Stimulated activated CD4-positive, alpha-beta T cell treated with anti-CD3 and anti-CD28 coated beads, Interleukin-2, amount 100 ng/mL, for 24 hours (primary cell): ENCODE measurements at regions not wholly inside any gene's neighbourhood (a gene's known extent, or its start where the extent isn't known, plus 50 kb on each side); places are given as distances from the start of the nearest gene placed in this dataset.

Source experiments
- DNase-seq, 2 donors: peaks; one replicate each; pipeline ENCODE4 v3.0.0-alpha.2; 2020

DNA sequence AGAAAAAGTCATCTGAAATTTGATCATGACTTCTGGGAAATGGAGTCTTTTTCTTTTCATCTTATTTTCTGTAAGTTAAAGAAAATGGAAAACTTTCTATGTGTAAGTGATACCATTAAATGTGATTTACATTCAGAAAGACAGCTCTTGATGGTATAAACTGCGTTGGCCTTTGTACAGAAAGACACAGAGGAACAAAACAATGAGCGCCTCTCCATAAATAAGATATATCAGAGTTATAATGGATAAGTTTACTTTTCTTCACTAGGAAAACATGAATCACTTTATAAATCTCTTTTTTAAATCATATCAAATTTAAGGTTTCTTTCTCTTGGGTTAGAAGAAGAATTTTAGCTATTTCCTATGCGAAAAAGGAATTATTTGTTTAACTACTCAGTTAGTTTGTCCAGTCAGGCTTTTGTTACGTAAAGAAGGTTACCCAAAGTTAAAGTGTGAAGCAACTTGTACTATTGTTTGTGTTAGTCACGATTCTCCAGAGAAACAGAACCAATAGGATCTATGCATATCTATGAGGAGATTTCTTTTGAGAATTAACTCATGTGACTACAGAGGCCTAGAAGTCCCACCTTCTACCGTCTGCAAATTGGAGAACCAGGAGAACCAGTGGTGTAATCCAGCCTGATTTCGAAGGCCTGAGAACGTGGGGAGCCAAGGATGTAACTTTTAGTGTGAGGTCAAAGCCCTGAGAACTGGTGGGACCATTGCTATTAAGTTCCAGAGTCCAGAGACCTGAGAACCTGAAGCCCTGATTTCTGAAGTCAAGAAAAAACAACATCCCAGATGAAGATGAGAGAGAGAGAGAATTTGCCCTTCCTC is 295.4 kb upstream of the KCNJ16 start:
- no peak for DNase-seq

- no peak for DNase-seq
Observed at GRCh38 chr17:69783865-69784264, 291.2 kb upstream of the KCNJ16 start.

GRCh38 chr17:69788957-69789356 is 286.1 kb upstream of the KCNJ16 start:
- no peak for DNase-seq

- DNase-seq = no peak
Observed at GRCh38 chr17:69796078-69796477, 278.9 kb upstream of the KCNJ16 start.

DNA sequence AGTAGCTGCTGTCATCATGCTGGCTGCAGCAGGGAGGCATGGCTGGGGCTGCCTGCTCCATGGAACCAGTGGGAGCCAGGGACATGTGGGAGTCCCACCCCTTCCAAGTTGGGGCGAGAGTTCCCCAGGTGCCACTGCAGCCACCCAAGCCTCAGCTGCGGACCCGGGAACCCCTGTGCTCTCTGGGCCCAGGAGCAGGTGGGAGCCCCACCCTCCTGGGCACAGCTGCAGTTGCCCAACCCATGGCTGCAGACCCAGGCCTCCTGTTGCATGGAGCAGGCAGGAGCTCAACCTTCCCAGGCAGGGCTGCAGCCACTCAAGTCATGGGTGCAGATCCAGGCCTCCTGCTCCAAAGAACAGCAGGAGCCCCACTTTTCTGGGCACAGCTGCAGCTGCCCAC is 274.2 kb upstream of the KCNJ16 start:
- no peak for DNase-seq

- no peak for DNase-seq
Observed at GRCh38 chr17:69801368-69801767, 273.7 kb upstream of the KCNJ16 start.

GRCh38 chr17:69802045-69802740 is 272.8 kb upstream of the KCNJ16 start:
- no peak for DNase-seq

GRCh38 chr17:69809331-69809730 is 265.7 kb upstream of the KCNJ16 start:
- no peak for DNase-seq

DNA sequence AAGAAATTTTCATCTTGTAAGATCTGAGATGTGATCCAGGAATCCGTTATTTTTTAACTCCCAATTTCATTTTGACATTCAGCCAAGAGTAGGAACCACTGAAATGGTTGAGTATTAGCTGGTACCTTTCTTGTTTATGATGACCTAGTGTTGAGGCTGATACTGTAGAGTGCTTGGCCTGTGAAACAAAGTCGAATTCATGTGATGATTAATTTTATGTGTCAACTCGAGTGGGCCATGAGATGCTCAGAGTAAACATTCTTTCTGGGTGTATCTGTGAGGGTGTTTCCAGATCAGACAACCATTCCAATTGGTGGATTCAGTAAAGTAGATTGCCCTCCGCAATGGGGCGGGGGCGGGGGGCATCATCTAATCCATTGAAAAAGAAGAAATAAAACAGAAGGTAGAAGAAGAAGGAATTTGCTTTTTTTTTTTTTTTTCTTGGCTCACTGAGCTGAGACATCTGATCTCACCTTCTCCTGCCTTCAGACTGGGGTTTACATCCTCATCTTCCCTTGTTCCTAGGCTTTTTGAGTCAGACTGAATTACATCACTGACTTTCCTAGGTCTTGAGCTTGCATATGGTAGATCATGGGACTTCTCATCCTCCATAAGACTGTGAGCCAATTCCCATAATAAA is 264.6 kb upstream of the KCNJ16 start:
- DNase-seq = no peak

DNA sequence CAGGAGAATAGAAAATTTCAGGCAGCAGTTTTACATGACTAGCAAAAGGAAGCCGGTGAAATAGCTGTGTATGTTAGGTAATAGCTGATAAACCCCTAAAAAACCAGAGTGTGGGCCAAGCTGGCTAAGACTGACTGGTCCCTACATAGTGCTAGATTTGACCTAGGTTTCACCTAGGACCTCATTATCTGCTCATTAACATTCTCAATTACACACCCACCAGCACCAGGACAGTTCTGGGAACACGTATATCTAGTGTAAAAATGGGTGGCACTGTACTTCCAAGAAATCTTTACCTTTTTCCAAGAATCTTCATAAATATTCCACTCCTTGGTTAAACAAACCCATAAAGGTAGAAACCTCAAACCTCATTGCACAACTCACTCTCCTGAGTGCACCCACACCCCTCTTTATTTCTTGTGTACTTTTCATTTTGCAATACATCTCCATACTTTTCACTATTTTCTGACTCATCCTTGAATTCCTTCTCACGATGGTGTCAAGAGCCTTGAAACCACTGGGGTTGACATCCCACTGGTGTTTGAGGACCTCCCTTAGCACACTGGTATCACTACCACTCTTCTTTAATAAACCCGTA is 262.7 kb upstream of the KCNJ16 start:
- no peak for DNase-seq

GRCh38 chr17:69814031-69814430 is 261.0 kb upstream of the KCNJ16 start:
- no peak for DNase-seq

GRCh38 chr17:69815406-69815805 is 259.6 kb upstream of the KCNJ16 start:
- DNase-seq = no peak

GRCh38 chr17:69818467-69818866 is 256.6 kb upstream of the KCNJ16 start:
- DNase-seq = no peak

DNA sequence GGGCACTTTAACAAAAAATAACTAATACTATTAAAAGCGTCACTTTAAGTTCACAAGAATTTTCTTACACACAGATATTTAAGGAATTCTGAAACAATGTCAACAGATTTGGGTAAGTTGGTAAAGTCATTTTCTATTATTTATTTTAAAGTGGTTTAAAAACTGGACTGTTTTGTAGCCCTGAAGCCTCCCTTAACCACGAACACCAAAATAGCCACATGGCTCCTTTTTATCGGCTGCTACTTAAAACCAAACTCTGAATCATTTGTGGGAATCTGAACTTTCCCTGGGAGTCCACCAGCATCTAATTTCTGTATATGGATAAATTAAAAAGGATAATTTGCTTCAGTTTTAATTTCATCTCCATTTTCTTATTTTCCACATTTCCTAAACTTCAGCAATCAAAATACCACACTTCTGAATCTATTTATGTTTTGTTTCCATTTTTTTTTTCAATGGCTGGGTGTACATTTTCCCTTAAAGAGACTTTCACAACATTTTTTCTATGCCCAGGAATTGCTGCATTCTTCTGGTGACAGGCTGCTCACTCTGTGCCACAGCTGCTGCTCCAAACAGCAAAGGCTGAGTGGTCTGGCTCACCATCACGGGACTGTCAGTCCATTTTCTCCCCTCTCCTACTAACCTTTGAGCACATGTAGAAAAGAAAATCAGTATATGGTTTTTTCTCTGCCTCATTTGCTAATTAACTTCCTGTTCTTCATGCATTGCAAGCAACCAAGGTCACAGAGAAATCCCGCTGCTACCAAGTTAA is 255.5 kb upstream of the KCNJ16 start:
- no peak for DNase-seq

- no peak for DNase-seq
Observed at GRCh38 chr17:69820876-69821473, 254.1 kb upstream of the KCNJ16 start.

DNA sequence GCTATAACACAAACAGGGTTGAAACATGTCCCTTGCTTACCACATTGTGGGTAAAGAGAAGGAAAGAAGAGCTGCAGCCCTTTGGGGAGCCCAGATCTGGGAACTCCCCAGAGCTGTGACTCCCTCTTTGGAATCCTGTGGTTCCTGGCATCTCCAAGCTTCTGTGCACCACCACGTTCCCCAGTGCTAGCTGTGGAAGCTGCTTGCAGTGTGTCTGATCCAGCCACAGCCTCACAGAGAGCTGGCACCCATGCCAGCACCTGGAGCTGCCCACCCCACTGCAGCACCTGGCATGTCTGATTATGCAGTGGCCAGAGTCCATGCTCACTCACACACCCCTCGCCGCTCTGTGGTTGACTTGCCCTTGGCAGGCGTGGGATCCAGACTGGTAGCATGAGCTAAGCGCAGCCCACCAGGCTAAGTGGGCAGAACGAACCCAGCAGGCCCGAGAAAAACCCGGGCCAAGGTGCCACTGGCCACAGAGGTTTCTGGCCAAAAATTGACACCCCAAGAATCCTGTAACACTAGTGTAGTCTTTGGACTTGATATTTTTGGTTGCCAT is 252.6 kb upstream of the KCNJ16 start:
- DNase-seq = no peak

GRCh38 chr17:69828087-69828486 is 246.9 kb upstream of the KCNJ16 start:
- no peak for DNase-seq

DNA sequence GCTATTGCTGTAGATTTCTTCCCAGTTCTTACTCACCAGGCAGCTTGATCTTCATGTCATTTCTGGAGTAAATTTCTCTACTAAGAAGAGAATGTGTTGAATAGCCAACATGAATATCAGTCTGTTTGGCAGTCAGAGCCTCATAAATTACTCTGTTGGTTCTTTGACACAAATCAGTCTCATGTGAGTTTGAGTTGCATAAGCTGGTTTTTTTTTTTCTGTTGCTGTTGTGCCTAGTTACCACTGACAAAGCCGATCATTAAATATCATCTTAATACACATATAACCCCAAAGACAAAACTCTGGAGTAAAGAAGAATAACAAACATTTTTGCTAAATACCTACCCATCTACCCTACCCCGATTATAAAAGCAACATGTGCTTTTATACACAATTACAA is 240.5 kb upstream of the KCNJ16 start:
- no peak for DNase-seq

GRCh38 chr17:69851736-69852135 is 223.3 kb upstream of the KCNJ16 start:
- no peak for DNase-seq

GRCh38 chr17:69853541-69854224 is 221.3 kb upstream of the KCNJ16 start:
- no peak for DNase-seq

GRCh38 chr17:69854225-69854780 is 220.7 kb upstream of the KCNJ16 start:
- DNase-seq = no peak
